SK-N-SH (cell line): ENCODE measurements at regions not wholly inside any gene's neighbourhood (a gene's known extent, or its start where the extent isn't known, plus 50 kb on each side); places are given as distances from the start of the nearest gene placed in this dataset.

Experiments used
- CTCF ChIA-PET: fragments of 300-600, 350-600 bp; formaldehyde crosslinking; extraction: SDS; loops from one replicate; lab custom pipeline; 2021; lab: Yijun Ruan, JAX
- POLR2A ChIA-PET: fragments of 350-600 bp; sonication (Branson Sonifier 250); formaldehyde crosslinking; extraction: SDS; loops from one replicate; lab custom pipeline; 2020; ENCODE audit warnings: antibody characterized with exemption, inconsistent platforms; lab: Yijun Ruan, JAX
- DNase-seq: peaks from one replicate; pipeline ENCODE4 v3.0.0; 2012
- H2AFZ ChIP-seq: fragments of 200-600 bp; sonication (generic); 2 replicates; pipeline ENCODE4 v1.8.1; 2016; ENCODE audit warnings: antibody characterized with exemption, mild to moderate bottlenecking, low read depth
- H3F3A ChIP-seq: fragments of 200-600 bp; sonication (generic); replicated peaks from 2 replicates; pipeline ENCODE3; 2016; ENCODE audit warnings: antibody characterized with exemption, mild to moderate bottlenecking; ENCODE audit not compliant: insufficient read depth
- H3K27ac ChIP-seq, 2 experiments: fragments of 200-500 bp in 1 of 2; fragments of 200-600 bp in 1 of 2; sonication (Bioruptor generic) in 1 of 2; sonication (generic), shearing (Covaris generic) in 1 of 2; 2 replicates each; pipeline versions ENCODE4 v1.5.1 to v1.6.1; 2014 to 2016; ENCODE audit warnings: low read depth in 2 of 2, inconsistent platforms in 1 of 2, low read length in 1 of 2, mild to moderate bottlenecking in 1 of 2, mixed read lengths in 1 of 2
- H3K27me3 ChIP-seq: fragments of 200-600 bp; sonication (generic), shearing (Covaris generic); 2 replicates; pipeline ENCODE4 v1.6.1; 2016; ENCODE audit warnings: mixed run types; ENCODE audit not compliant: insufficient read depth
- H3K36me3 ChIP-seq, 2 experiments: fragments of 200-500 bp in 1 of 2; fragments of 200-600 bp in 1 of 2; sonication (Bioruptor generic) in 1 of 2; sonication (generic) in 1 of 2; replicated peaks in 1 of 2; 2 replicates each; pipeline versions ENCODE3 to v1.5.1; 2014 to 2016; ENCODE audit warnings: low read length in 1 of 2, mild to moderate bottlenecking in 1 of 2; ENCODE audit not compliant: insufficient read depth in 2 of 2, control insufficient read depth in 1 of 2
- H3K4me1 ChIP-seq, 2 experiments: fragments of 200-500 bp in 1 of 2; fragments of 200-600 bp in 1 of 2; sonication (Bioruptor generic) in 1 of 2; sonication (generic), shearing (Covaris generic) in 1 of 2; 2 replicates each; pipeline versions ENCODE4 v1.5.1 to v1.6.1; 2014 to 2016; ENCODE audit warnings: low read depth in 1 of 2, low read length in 1 of 2, mixed run types in 1 of 2; ENCODE audit not compliant: insufficient read depth in 2 of 2, control insufficient read depth in 1 of 2
- H3K4me2 ChIP-seq: fragments of 200-600 bp; sonication (generic), shearing (Covaris generic); 2 replicates; pipeline ENCODE4 v1.6.1; 2017; ENCODE audit warnings: mixed run types
- H3K4me3 ChIP-seq, 2 experiments: fragments of 200-500 bp in 1 of 2; fragments of 200-600 bp in 1 of 2; sonication (Bioruptor generic) in 1 of 2; sonication (generic), shearing (Covaris generic) in 1 of 2; 2 replicates each; pipeline versions ENCODE4 v1.5.1 to v1.8.1; 2014 to 2016; ENCODE audit warnings: low read depth in 2 of 2, inconsistent platforms in 1 of 2, low read length in 1 of 2, mild to moderate bottlenecking in 1 of 2, mixed read lengths in 1 of 2, moderate library complexity in 1 of 2
- H3K79me2 ChIP-seq: fragments of 200-600 bp; sonication (generic); 2 replicates; pipeline ENCODE4 v1.8.1; 2017; ENCODE audit warnings: mild to moderate bottlenecking; ENCODE audit not compliant: insufficient read depth
- H3K9ac ChIP-seq: fragments of 200-600 bp; sonication (generic); 2 replicates; pipeline ENCODE4 v1.6.1; 2017; ENCODE audit warnings: mixed run types
- H3K9me2 ChIP-seq: fragments of 200-600 bp; sonication (generic); 2 replicates; pipeline ENCODE4 v1.6.1; 2017; ENCODE audit warnings: mixed run types
- H3K9me3 ChIP-seq: fragments of 200-600 bp; sonication (generic); 2 replicates; pipeline ENCODE4 v1.6.1; 2017; ENCODE audit warnings: mixed run types, mild to moderate bottlenecking, moderate library complexity
- H4K20me1 ChIP-seq: fragments of 200-600 bp; sonication (generic); 2 replicates; pipeline ENCODE4 v1.6.1; 2017; ENCODE audit warnings: mild to moderate bottlenecking, mixed run types; ENCODE audit not compliant: insufficient read depth
- FOXM1 ChIP-seq: IDR thresholded peaks from 2 replicates; pipeline ENCODE4 v1.4.0; 2012; ENCODE audit warnings: low read depth, mild to moderate bottlenecking
- MXI1 ChIP-seq: IDR thresholded peaks from 2 replicates; pipeline ENCODE4 v1.6.1; 2012; ENCODE audit warnings: mild to moderate bottlenecking, low read depth, low read length, improper control_type of control experiment
- NFIC ChIP-seq: IDR thresholded peaks from 2 replicates; pipeline ENCODE4 v1.4.0; 2012; ENCODE audit warnings: borderline replicate concordance
- RAD21 ChIP-seq: IDR thresholded peaks from 2 replicates; pipeline ENCODE4 v1.6.1; 2012; ENCODE audit warnings: mild to moderate bottlenecking, low read length
- TCF12 ChIP-seq: IDR thresholded peaks from 2 replicates; pipeline ENCODE4 v1.4.0; 2012
- YY1 ChIP-seq: IDR thresholded peaks from 2 replicates; pipeline ENCODE4 v1.4.0; 2012; ENCODE audit warnings: low read depth, mild to moderate bottlenecking
- WGBS: methylation state at CpG from one replicate; pipeline ENCODE4 v1.1.6; 2017; ENCODE audit warnings: low lambda C conversion rate; 5-methylcytosine and 5-hydroxymethylcytosine counted together
- TF ChIP-seq, protein P1 (sequence below): fragments of 200-600 bp; sonication (generic); IDR thresholded peaks from 2 replicates; pipeline ENCODE4 v1.6.1; 2017; ENCODE audit warnings: antibody characterized with exemption, mild to moderate bottlenecking, moderate library complexity
- TF ChIP-seq, protein P2 (sequence below): IDR thresholded peaks from 2 replicates; pipeline ENCODE4 v1.6.1; 2012; ENCODE audit warnings: mild to moderate bottlenecking, low read depth, low read length, moderate library complexity

DNA sequence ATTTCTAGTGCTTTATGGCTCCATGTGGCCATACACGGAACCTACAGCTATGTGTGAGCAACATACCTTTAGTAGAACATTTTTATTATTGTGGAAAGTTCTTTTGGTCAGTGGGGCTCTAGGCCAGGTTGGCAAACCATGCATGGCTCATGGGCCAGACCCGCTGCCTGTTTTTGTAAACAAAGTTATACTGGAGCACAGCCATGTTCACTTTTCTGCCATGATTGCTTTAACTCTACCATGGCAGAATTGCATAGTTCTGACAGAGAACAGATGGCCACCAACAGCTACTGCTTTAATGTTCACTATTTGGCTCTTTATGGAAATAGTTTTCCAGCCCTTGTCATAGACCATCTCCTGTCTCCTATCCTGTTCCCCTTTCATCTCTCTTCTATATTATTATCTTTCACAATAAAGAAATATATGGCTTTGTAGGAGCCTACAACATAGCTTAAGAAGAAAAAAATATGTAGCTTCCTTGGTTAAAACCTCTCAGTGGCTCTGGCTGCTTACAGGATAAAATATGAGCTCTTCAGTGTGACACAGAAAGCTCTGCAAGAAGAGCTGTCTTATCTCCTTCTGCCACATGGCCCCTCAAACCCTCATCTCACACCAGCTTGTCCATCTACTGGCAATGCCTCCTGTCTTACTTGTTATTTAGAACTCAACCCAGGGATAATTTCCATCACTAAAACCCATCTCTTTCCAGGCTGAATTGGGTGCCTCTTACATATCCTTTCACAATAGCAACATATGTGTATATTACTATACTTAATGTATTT is 54.6 kb upstream of the RWDD3 start:
- Histone ChIP-seq H3K27me3 (no peaks in the 10 kb centered on the region), H3F3A (no peaks in the 10 kb centered on the region), H3K4me3 (no peak overlapping the region), H3K9ac (no peak overlapping the region), H3K27ac (peak overlapping the region in 1 of 2 experiments; percentile 40; a peak in 2 of 4 replicates), H2AFZ (no peak overlapping the region), H3K4me2 (no peak overlapping the region), H3K79me2 (no peaks in the 10 kb centered on the region), H3K9me2 (no peaks in the 10 kb centered on the region), H3K4me1 (peaks cover 0 to 7% of the 10 kb centered on the region in 2 experiments; a peak in 2 of 4 replicates), H4K20me1 (no peaks in the 10 kb centered on the region), H3K9me3 (no peaks in the 10 kb centered on the region), H3K36me3 (no peaks in the 10 kb centered on the region)
- POLR2A ChIA-PET: interaction anchor here (1.2 kb wide), 1 partner anchor 55 kb away, joined by 3 read pairs; the partner anchor contains the start of gene RWDD3
- CTCF ChIA-PET: interaction anchor here (1.4 to 2.7 kb wide), 2 partner anchors 55 to 64 kb away, joined by 4 to 12 read pairs; partner anchors contain the start of gene RWDD3
- TF ChIP-seq YY1: no peak
- TF ChIP-seq TCF12: 0 out of 2 replicates have a peak, but pooled peaks have one; percentile 5
- DNase-seq: peak; percentile 39
- 84% methylated on average over 2 of the region's 2 CpGs for WGBS

GRCh38 chr1:95180371-95180770 is 53.6 kb upstream of the RWDD3 start:
- no peaks in the 10 kb centered on the region for H3K79me2 ChIP-seq
- no peaks in the 10 kb centered on the region for H4K20me1 ChIP-seq
- no peaks in the 10 kb centered on the region for H3K9me2 ChIP-seq
- POLR2A ChIA-PET: no interaction called here
- H3K36me3 ChIP-seq: no peaks in the 10 kb centered on the region
- TF ChIP-seq, protein P1, sequence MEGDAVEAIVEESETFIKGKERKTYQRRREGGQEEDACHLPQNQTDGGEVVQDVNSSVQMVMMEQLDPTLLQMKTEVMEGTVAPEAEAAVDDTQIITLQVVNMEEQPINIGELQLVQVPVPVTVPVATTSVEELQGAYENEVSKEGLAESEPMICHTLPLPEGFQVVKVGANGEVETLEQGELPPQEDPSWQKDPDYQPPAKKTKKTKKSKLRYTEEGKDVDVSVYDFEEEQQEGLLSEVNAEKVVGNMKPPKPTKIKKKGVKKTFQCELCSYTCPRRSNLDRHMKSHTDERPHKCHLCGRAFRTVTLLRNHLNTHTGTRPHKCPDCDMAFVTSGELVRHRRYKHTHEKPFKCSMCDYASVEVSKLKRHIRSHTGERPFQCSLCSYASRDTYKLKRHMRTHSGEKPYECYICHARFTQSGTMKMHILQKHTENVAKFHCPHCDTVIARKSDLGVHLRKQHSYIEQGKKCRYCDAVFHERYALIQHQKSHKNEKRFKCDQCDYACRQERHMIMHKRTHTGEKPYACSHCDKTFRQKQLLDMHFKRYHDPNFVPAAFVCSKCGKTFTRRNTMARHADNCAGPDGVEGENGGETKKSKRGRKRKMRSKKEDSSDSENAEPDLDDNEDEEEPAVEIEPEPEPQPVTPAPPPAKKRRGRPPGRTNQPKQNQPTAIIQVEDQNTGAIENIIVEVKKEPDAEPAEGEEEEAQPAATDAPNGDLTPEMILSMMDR: no peak
- no peak for TF ChIP-seq MXI1
- TF ChIP-seq NFIC: no peak
- no peak for TF ChIP-seq RAD21
- TF ChIP-seq, protein P2, sequence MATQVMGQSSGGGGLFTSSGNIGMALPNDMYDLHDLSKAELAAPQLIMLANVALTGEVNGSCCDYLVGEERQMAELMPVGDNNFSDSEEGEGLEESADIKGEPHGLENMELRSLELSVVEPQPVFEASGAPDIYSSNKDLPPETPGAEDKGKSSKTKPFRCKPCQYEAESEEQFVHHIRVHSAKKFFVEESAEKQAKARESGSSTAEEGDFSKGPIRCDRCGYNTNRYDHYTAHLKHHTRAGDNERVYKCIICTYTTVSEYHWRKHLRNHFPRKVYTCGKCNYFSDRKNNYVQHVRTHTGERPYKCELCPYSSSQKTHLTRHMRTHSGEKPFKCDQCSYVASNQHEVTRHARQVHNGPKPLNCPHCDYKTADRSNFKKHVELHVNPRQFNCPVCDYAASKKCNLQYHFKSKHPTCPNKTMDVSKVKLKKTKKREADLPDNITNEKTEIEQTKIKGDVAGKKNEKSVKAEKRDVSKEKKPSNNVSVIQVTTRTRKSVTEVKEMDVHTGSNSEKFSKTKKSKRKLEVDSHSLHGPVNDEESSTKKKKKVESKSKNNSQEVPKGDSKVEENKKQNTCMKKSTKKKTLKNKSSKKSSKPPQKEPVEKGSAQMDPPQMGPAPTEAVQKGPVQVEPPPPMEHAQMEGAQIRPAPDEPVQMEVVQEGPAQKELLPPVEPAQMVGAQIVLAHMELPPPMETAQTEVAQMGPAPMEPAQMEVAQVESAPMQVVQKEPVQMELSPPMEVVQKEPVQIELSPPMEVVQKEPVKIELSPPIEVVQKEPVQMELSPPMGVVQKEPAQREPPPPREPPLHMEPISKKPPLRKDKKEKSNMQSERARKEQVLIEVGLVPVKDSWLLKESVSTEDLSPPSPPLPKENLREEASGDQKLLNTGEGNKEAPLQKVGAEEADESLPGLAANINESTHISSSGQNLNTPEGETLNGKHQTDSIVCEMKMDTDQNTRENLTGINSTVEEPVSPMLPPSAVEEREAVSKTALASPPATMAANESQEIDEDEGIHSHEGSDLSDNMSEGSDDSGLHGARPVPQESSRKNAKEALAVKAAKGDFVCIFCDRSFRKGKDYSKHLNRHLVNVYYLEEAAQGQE: no peak
- no peak for TF ChIP-seq FOXM1
- TF ChIP-seq, all 33 proteins: peak for 0
- Histone ChIP-seq H3K4me2 (no peak overlapping the region), H3K27ac (peak overlapping the region in 1 of 2 experiments; percentile 28; a peak in 1 of 4 replicates), H3K9ac (no peak overlapping the region), H3K9me3 (no peaks in the 10 kb centered on the region), H3F3A (no peaks in the 10 kb centered on the region), H3K4me3 (no peak overlapping the region), H2AFZ (no peak overlapping the region), H3K27me3 (no peaks in the 10 kb centered on the region), H3K4me1 (peaks cover 0 to 7% of the 10 kb centered on the region in 2 experiments; a peak in 2 of 4 replicates)
- no peak for DNase-seq
- CTCF ChIA-PET: interaction anchor here (1.4 to 2.7 kb wide), 2 partner anchors 54 to 65 kb away, joined by 4 to 12 read pairs; partner anchors contain the start of gene RWDD3
- 94% methylated on average over 2 of the region's 2 CpGs for WGBS
